GM19025 (cell line): ENCODE measurements at regions not wholly inside any gene's neighbourhood (a gene's known extent, or its start where the extent isn't known, plus 50 kb on each side); places are given as distances from the start of the nearest gene placed in this dataset.

ENCODE experiments used
- ATAC-seq: cut with Tn5 transposase; IDR thresholded peaks from one replicate; pipeline ENCODE4 v1.9.1; 2021; ENCODE audit warnings: mild to moderate bottlenecking, low read depth, moderate library complexity; ENCODE audit not compliant: unreplicated experiment

- no peak for ATAC-seq
Measured at GRCh38 chrY:19365321-19365720, 379.2 kb downstream of the KDM5D start.

DNA sequence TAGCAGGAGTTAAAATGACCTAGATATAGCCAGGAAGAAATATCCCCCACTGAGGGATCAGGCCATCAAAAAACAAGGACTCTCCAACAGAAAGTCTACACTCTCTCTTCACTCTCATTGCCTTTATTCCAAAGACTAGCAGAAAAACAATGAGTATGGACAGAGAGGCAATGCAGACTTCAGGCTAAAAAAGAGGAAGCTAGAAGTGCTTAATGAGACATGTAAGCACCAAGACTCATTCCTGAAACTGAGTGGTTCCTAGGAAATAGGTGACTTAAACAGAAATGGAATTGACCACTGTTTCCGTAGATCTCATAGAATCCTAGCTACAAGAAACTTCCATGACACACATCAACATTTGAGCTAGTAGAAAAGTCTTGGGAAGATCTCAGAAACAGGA is 387.3 kb downstream of the KDM5D start:
- no peak for ATAC-seq

GRCh38 chrY:19356735-19357134 is 387.8 kb downstream of the KDM5D start:
- peak; percentile 61 for ATAC-seq

DNA sequence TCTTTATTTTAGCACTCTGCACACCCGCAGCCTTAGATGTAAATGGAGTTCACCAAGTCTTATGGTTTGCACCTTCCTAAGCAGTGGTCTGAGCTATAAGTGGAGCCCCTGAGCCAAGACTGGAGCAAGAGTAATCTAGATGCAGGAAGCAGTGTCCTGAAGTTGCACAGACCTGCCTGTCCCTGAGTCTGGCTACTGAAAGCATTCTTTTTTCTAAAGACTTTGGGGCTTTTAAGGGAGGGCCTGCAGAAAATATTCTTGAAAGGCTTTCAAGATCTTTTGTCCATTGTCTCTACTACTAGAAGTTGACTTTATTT is 389.7 kb downstream of the KDM5D start:
- no peak for ATAC-seq

DNA sequence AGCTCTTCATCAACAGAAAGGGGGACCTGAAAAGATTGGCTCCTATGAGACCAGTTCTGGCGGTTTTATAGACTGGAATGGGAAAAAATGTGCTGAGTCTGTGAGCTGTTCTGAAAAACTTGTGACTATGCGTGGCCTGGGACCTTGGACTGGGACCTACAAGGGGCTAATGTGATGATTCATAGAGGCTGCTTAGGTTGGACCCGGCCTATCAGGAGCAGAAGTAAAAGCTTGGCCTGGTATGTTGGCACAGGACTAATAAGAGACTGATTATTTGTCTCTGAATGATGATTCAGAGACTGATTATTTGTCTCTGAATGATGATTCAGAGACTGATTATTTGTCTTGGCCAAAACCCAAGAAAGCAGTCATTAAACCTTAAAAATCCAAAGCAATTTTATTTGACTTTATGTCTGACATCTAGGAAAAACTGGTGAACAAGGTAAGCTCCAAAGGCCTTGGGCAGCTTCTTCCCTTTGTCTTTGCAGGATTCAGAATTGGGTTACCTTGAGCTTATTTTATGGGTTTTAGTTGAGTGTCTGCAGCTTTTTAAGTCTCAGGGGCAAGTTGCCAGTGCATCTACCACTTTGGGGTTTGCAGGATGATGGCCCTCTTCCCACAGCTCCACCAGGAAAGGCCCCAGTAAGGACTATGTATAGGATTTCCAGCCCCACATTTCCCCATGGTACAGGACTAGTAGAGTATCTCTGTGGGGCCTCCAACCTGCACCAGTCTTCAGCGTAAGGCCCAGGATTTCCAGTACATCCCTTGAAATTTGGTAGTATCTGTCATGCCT is 390.3 kb downstream of the KDM5D start:
- no peak for ATAC-seq

- ATAC-seq: no peak
Measured at GRCh38 chrY:19351616-19352015, 392.9 kb downstream of the KDM5D start.

- no peak for ATAC-seq
Measured at GRCh38 chrY:19321701-19322100, 422.8 kb downstream of the KDM5D start.

GRCh38 chrY:19319135-19319534 is 425.4 kb downstream of the KDM5D start:
- ATAC-seq: no peak

GRCh38 chrY:19317271-19317987 is 427.1 kb downstream of the KDM5D start:
- ATAC-seq: no peak

DNA sequence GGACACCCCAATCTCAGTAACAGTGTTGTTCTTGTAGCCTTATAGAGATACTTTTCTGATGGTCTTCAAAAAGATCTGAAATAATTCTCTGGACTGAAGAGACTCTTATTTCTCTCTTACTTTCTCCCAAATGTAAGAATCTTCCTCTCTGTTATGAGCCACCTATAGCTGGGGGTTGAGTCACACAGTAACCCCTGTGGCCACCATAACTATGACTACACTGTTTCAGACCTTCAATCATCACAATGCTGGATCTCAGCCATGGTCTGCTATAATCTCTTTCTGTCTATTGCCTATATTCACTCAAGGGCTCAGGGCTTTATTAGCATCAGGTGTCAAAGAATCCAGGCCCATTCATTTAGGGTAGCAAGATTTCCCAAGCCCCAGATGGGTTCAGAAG is 436.9 kb downstream of the KDM5D start:
- no peak for ATAC-seq

- ATAC-seq: no peak
Measured at GRCh38 chrY:19303136-19303535, 441.4 kb downstream of the KDM5D start.

DNA sequence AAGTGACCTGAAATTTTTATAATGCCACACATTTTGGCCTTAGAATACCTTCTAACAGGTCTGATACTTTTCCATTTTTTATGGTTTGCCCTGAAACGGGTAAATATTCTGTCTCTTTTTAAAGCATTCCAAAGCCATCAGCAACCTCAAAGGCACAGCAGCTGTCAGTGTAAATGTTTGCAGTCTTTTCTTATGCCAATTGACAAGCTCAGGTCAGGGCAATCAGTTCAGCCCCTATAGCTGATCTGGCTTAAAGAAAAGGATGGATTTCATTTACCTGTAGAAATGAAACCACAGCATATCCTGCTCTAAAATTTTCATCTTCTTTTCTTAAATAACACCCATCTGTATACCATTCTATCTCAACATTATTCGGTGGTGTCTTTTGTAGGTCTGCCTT is 453.6 kb downstream of the KDM5D start:
- no peak for ATAC-seq

GRCh38 chrY:19274076-19274475 is 470.4 kb downstream of the KDM5D start:
- no peak for ATAC-seq

DNA sequence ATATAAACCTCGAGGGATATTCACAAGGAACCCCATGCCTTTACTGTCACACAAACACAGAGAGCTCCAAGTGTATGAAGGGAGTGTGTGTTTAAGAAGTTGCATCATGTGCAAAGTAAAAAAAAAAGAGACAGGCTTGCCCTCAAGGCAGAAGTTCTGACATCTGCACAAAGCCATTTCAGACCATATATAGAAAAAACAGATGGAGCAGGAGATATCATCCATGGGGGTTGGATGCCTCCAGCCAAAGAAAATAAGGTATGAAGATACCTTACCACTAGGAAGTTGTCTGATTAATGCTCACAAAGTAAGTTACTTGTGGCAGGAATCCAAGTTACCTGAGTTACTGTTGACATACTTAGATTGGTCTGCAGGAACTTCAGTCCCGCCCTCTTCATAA is 476.2 kb downstream of the KDM5D start:
- no peak for ATAC-seq

- ATAC-seq: no peak
Measured at GRCh38 chrY:19265404-19265803, 479.1 kb downstream of the KDM5D start.

GRCh38 chrY:19262310-19262709 is 482.2 kb downstream of the KDM5D start:
- no peak for ATAC-seq

DNA sequence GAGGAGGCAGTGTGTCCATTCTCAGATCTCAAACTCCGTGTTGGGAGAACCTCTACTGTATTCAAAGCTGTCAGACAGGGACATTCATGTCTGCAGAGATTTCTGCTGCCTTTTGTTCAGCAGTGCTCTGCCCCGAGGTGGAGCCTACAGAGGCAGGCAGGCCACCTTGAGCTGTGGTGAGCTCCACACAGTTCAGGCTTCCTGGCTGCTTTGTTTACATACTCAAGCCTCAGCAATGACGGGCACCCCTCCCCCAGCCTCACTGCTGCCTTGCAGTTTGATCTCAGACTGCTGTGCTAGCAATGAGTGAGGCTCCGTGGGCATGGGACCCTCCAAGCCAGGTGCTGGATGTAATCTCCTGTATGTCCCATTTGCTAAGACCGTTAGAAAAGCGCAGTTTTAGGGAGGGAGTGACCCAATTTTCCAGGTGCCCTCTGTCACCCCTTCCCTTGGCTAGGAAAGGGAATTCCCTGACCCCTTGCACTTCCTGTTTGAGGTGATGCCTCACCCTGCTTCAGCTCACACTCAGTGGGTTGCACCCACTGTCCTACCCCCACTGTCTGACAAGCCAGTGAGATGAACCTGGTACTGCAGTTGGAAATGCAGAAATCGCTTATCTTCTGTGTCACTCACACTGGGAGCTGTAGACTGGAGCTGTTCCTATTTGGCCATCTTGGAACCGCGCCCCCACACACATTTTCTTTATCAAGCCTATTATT is 458.9 kb upstream of the HSFY2 start:
- no peak for ATAC-seq

- ATAC-seq: no peak
Measured at GRCh38 chrY:19220784-19221183, 447.2 kb upstream of the HSFY2 start.

- ATAC-seq: no peak
Measured at GRCh38 chrY:19208915-19209314, 435.4 kb upstream of the HSFY2 start.

GRCh38 chrY:19207048-19207447 is 433.5 kb upstream of the HSFY2 start:
- no peak for ATAC-seq

DNA sequence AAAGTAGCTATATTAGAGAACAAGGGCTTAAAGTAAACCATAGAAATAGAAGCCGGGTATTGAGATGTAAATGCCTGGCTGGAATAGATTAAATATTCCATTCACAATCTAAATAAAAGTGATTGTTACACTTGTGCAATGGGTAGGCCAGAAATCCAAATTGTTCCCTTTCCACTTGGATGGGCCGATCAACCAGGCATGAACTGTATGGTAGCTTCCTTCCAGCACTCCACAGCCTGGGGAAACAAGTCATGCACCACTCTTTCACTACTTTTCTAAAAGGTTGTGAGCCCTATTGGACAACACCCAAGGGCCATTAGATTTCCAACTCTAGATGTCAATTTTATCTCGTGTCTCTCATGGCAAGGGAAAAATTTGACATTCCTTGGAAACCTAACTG is 407.3 kb upstream of the HSFY2 start:
- no peak for ATAC-seq

DNA sequence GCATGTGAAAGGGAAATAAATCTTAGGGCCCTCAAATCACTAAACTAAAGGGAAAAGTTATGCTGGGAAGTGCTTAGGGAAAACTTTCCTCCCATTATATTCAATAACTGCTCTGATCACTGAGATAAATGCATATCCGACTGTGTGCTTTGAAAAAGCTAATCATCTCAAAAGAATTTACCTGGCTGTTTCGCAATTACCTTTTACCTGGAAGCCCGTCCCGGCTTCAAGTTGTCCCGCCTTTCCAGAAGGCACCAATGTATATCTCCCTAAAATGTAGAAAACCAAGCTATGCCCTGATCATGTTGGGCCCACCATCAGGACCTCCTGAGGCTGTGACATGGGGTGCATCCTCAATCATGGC is 394.6 kb upstream of the HSFY2 start:
- ATAC-seq: no peak
